ENCODE measurements at regions not wholly inside any gene's neighbourhood (a gene's known extent, or its start where the extent isn't known, plus 50 kb on each side); places are given as distances from the start of the nearest gene placed in this dataset.

DNA sequence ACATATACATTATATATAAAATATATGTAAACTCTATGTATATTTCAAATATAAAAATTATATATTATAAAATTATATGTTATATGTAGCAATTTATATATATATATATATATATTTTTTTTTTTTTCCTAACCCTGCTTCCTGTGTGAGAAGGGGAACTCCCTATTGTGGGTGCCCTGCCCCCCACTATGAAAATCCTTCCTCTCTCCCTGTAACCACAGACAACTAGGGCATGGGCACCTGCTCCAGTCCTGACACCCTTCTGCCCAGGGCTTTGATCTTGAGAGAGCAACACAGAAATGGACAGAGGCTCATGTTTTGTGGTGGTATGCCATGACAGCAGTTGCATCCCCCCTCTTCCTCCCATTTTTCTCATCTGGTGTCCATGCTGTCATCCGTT lies 148.7 kb upstream of the IL12B start:
- TF ChIP-seq, protein P1, sequence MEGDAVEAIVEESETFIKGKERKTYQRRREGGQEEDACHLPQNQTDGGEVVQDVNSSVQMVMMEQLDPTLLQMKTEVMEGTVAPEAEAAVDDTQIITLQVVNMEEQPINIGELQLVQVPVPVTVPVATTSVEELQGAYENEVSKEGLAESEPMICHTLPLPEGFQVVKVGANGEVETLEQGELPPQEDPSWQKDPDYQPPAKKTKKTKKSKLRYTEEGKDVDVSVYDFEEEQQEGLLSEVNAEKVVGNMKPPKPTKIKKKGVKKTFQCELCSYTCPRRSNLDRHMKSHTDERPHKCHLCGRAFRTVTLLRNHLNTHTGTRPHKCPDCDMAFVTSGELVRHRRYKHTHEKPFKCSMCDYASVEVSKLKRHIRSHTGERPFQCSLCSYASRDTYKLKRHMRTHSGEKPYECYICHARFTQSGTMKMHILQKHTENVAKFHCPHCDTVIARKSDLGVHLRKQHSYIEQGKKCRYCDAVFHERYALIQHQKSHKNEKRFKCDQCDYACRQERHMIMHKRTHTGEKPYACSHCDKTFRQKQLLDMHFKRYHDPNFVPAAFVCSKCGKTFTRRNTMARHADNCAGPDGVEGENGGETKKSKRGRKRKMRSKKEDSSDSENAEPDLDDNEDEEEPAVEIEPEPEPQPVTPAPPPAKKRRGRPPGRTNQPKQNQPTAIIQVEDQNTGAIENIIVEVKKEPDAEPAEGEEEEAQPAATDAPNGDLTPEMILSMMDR (conservative IDR thresholded peaks at IDR 0.05; ENCODE audit: low read depth, low read length) = no peak
- H3K36me3 ChIP-seq (ENCODE audit: insufficient read depth) = no peaks in the 10 kb centered on the region
- H3K27me3 ChIP-seq (ENCODE audit: insufficient read depth, low read depth) = no peaks in the 10 kb centered on the region
- H3K4me3 ChIP-seq (IDR thresholded peaks at IDR 0.05; ENCODE audit: insufficient read depth, low read depth, low read length) = no peak overlapping the region
- no peak overlapping the region for H2AFZ ChIP-seq (ENCODE audit: low read depth)
- no peaks in the 10 kb centered on the region for H4K20me1 ChIP-seq (ENCODE audit: insufficient read depth)
- no peak overlapping the region for H3K9ac ChIP-seq
- no peaks in the 10 kb centered on the region for H3K79me2 ChIP-seq (ENCODE audit: insufficient read depth, low read depth)
- H3K27ac ChIP-seq = no peak overlapping the region
- H3K4me1 ChIP-seq (ENCODE audit: low read depth, poor library complexity, severe bottlenecking) = no peaks in the 10 kb centered on the region
- no peak overlapping the region for H3K4me2 ChIP-seq

DNA sequence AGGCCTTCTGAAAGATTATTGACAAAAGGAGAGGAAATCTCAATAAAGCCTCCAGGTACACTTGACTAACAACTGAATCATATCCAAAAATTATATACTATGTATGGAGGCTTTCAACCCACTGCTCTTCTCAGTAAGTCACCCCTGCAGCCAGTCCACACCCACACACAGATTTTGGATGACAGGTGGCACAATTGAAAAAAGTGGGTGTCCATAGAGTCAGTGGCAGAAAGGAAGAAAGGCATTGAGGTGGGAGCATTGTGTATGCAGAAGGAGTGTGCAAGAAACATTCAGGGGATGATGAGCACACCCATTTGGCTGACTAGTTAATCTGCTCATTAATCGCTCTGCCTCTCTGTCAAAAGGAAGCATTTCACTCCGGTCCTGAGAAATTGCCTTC lies 150.6 kb upstream of the IL12B start:
- Histone ChIP-seq H3K4me1 (ENCODE audit: low read depth, poor library complexity, severe bottlenecking) (no peaks in the 10 kb centered on the region), H2AFZ (ENCODE audit: low read depth) (no peak overlapping the region), H3K4me2 (no peak overlapping the region), H4K20me1 (ENCODE audit: insufficient read depth) (no peaks in the 10 kb centered on the region), H3K27ac (no peak overlapping the region), H3K27me3 (ENCODE audit: insufficient read depth, low read depth) (no peaks in the 10 kb centered on the region), H3K4me3 (IDR thresholded peaks at IDR 0.05; ENCODE audit: insufficient read depth, low read depth, low read length) (no peak overlapping the region), H3K9ac (no peak overlapping the region), H3K36me3 (ENCODE audit: insufficient read depth) (no peaks in the 10 kb centered on the region), H3K79me2 (ENCODE audit: insufficient read depth, low read depth) (no peaks in the 10 kb centered on the region)
- TF ChIP-seq, protein P1 (conservative IDR thresholded peaks at IDR 0.05; ENCODE audit: low read depth, low read length) = no peak

DNA sequence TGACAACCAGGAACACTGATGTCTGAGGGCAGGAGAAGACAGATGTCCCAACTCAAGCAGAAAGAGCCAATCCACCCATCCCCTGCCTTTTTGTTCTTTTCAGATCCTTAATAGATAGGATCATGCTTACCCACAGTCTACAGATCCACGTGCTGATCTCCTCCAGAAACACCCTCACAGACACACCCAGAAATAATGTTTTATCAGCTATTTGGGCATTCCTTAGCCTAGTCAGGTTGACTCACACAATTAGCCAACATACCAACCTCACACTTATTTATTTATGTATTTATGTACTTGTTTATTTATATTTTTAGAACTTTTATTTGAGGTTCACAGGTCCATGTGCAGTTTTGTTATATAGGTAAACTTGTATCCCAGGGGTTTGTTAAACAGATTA lies 151.5 kb upstream of the IL12B start:
- TF ChIP-seq, protein P1 (conservative IDR thresholded peaks at IDR 0.05; ENCODE audit: low read depth, low read length) = no peak
- no peaks in the 10 kb centered on the region for H3K36me3 ChIP-seq (ENCODE audit: insufficient read depth)
- H3K9ac ChIP-seq = no peak overlapping the region
- H3K79me2 ChIP-seq (ENCODE audit: insufficient read depth, low read depth) = no peaks in the 10 kb centered on the region
- H3K27me3 ChIP-seq (ENCODE audit: insufficient read depth, low read depth) = no peaks in the 10 kb centered on the region
- no peak overlapping the region for H3K4me2 ChIP-seq
- no peak overlapping the region for H3K4me3 ChIP-seq (IDR thresholded peaks at IDR 0.05; ENCODE audit: insufficient read depth, low read depth, low read length)
- H3K4me1 ChIP-seq (ENCODE audit: low read depth, poor library complexity, severe bottlenecking) = no peaks in the 10 kb centered on the region
- H4K20me1 ChIP-seq (ENCODE audit: insufficient read depth) = no peaks in the 10 kb centered on the region
- H2AFZ ChIP-seq (ENCODE audit: low read depth) = no peak overlapping the region
- no peak overlapping the region for H3K27ac ChIP-seq

DNA sequence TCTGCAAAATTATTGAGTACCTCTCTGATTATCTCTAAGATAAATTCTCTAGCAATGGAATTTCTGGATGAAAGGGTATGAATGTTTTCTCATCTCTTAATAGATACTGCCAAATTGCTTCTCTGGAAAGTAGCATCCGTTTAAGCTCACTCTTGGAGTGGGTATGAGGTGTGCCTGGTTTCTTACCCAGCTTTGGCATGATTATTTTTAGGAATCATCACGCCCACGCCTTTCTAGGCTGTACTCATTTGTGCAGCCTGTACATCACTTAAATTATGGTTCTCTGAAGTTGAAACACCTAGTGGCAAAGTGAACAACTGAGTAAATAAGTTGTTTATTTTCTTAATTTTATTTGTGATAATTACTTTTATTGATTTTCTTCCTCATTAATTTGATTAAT lies 156.5 kb upstream of the IL12B start:
- Histone ChIP-seq H3K4me2 (no peak overlapping the region), H3K4me1 (ENCODE audit: low read depth, poor library complexity, severe bottlenecking) (no peaks in the 10 kb centered on the region), H3K27ac (no peak overlapping the region), H3K9ac (no peak overlapping the region), H3K27me3 (ENCODE audit: insufficient read depth, low read depth) (no peaks in the 10 kb centered on the region), H3K36me3 (ENCODE audit: insufficient read depth) (no peaks in the 10 kb centered on the region), H3K4me3 (IDR thresholded peaks at IDR 0.05; ENCODE audit: insufficient read depth, low read depth, low read length) (no peak overlapping the region), H3K79me2 (ENCODE audit: insufficient read depth, low read depth) (no peaks in the 10 kb centered on the region), H4K20me1 (ENCODE audit: insufficient read depth) (no peaks in the 10 kb centered on the region), H2AFZ (ENCODE audit: low read depth) (no peak overlapping the region)
- TF ChIP-seq, protein P1 (conservative IDR thresholded peaks at IDR 0.05; ENCODE audit: low read depth, low read length) = no peak

DNA sequence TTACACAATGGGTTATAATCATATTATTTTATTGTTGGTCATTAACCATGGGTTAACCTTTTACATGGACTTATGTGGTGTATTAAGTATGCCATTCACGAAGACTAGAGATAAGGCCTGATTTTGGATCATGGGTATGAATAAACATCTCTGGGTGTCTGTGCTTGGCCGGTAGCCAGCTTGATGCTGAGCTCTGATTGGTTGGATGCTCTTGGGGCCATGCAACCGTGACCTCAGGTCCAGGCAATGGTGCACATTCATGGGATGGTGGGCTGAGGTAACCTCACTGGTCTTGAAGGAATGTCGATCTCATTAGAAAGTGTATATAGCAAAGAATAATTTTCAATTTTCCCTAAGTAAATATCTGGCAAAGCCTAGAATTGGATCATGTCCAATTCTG lies 158.2 kb upstream of the IL12B start:
- no peaks in the 10 kb centered on the region for H3K79me2 ChIP-seq (ENCODE audit: insufficient read depth, low read depth)
- H3K9ac ChIP-seq = no peak overlapping the region
- no peaks in the 10 kb centered on the region for H3K36me3 ChIP-seq (ENCODE audit: insufficient read depth)
- no peaks in the 10 kb centered on the region for H4K20me1 ChIP-seq (ENCODE audit: insufficient read depth)
- H3K27me3 ChIP-seq (ENCODE audit: insufficient read depth, low read depth) = no peaks in the 10 kb centered on the region
- TF ChIP-seq, protein P1 (conservative IDR thresholded peaks at IDR 0.05; ENCODE audit: low read depth, low read length) = no peak
- no peak overlapping the region for H3K4me3 ChIP-seq (IDR thresholded peaks at IDR 0.05; ENCODE audit: insufficient read depth, low read depth, low read length)
- H3K4me1 ChIP-seq (ENCODE audit: low read depth, poor library complexity, severe bottlenecking) = no peaks in the 10 kb centered on the region
- H3K27ac ChIP-seq = no peak overlapping the region
- no peak overlapping the region for H2AFZ ChIP-seq (ENCODE audit: low read depth)
- H3K4me2 ChIP-seq = no peak overlapping the region

Measured in KMS-11 (cell line).